NCI-H1436 (cell line): ENCODE measurements at regions not wholly inside any gene's neighbourhood (a gene's known extent, or its start where the extent isn't known, plus 50 kb on each side); places are given as distances from the start of the nearest gene placed in this dataset.

Source experiments
- DNase-seq: peaks from one replicate; lab custom pipeline; 2025; lab: John Stamatoyannopoulos, UW

DNA sequence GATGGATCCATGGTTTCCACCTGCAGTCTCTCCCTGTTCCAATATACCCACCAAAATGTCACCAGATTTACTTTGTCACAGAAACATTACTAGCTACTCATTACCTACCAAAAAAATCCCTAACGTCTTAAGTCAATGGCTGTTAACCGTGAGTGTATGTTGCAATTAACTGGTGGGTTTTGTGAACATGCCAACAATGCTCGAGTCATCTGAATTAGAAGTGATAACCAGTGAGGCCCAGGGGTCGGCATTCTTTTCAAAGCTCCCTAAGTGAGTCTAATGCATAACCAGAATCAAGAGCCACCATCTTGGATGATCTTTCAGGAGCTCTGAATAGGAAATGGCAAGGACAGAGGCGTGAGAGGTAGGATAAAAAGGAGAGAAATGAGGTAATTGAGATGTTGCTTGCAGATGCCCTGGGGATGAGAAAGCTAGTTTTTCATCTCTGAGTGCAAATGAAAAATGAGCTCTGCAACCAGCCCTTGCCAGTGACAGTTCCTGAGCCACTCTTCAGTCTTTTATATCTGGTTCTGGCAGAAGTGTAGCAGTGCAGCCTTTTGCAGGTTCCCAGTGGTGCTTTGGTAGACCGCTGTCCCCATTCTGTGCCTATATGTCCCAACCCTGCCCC lies 130.0 kb upstream of the RND3 start:
- DNase-seq: no peak

DNA sequence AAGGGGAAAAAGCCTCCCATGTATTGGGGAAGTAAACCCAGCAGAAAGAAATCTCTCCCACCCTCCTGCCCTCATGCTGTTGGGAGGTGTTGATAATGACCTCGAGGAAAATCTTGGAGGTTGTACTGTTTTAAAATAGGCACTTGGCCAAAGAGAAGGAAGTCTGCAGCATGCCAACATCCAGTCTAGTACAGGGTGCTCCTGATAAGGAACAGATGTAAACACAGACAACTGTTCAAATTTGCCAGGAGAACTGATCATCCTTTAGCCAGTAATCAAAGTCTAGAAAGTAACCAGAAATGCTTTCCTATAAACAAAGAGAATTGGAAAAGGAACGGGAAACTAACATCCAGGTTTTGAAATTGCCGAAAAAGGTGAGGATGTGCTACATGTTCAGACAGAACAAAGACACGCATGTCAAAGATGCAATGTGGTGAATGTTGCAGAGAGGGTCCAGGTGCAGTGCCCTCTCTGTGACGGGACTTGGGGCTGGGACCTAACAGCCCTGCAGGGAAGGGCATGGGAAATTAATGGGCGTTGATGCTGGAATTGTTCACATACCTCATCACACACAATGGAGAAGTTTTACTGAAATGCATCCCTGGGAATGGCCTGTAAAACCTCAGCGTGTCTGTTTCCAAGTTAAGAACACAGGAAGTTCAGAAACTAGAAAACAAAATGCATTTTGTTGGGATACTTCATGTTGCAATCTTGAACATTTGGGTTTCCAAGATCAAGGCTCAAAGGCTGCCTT lies 125.7 kb upstream of the RND3 start:
- DNase-seq: no peak

DNA sequence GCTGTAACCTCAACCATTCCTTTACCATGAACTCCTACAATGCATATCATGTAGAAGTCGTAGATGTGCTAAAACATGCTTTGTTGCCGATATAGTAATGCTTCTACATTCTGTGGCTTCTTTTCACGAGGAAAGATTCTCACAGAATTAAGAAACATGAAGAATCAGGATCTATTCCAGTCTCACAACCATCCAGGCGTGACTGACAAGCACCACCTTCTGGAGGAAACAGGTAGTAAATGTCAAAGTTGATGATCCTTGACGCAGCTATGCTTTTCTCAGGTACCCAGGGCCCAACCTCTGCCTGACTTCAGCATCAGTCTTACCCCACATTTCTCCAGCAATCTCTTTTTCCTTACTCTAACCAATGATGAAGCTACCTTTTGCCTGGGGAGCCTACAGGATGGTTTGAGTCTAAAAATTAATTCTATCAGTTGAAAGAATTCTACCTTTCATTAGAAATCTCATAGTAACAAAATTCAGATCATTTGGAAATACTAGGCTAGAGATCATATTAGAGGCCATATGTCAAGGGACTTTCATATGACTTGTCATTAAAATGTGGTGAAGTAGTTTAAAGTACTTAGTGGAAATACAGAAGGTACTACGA lies 123.3 kb upstream of the RND3 start:
- DNase-seq: no peak

DNA sequence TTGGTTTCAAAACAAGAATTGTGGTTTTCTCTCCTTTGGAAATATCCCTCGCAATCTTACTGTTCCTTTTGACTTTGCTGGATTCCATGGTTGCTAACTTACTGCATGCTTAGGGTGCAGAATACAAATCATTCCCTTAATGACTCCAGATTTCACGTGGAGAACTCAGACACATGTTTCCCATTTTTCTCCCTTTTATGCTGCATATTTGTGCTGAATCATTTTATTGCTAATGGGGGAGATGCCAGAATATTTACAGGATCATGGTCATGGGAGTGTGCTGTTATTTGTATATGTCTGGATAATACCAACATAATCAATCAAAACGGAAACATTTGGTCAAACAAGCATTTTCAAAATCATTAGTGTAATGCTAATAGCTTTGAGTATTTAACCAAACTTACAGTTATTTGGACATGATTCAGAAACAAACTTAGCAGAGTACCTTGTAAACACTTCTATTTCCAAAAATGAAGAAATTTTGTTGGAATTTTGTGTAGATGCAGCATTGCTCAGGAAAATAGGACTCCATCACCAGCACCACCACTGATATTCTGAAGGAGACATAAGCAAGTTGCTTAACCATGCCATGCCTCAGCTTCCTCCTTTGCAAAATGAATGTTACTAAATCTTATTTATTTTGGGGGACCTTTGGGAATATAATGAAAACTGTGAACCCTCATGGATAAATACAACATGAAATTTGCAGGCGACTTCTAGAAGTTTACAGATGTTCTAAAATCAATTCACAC lies 122.5 kb upstream of the RND3 start:
- DNase-seq: no peak

DNA sequence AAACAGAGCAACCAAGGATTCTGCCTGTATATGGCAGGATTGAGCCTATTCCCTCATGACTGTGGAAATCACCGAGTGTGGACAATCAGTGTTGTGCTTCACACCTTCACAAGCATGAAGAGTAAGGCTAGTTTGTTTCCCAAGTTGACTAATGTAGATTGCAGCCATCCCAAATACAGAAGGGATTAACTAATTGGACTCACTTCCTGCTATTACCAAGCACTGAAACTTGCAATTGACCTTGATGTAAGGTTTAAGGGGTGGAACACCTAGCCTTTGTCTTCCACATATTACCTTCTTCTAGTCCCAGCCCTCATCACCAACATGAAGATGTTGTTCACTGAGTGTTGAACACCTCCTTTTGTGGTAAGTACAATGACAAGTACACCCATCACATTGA lies 120.9 kb upstream of the RND3 start:
- no peak for DNase-seq

DNA sequence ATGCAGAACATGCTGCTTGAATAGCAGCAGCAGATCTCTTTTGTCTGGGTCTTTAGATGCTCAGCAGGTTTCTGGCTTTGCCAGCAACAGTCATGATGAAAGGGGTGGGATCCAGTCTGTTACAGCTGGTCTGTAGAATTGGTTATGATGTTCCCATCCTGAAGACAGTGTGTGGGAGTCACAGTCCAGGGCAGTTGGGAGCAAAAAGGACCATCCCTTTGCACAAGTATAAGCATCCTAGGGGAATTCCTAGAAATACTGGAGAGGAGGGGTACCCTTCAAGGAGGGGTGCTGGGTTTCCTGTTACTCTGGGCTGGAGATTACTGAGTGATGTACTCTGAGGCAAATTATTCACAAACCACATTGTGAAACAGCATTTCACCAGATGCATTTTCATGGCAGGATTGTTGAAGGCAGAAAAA lies 119.9 kb upstream of the RND3 start:
- DNase-seq: no peak

DNA sequence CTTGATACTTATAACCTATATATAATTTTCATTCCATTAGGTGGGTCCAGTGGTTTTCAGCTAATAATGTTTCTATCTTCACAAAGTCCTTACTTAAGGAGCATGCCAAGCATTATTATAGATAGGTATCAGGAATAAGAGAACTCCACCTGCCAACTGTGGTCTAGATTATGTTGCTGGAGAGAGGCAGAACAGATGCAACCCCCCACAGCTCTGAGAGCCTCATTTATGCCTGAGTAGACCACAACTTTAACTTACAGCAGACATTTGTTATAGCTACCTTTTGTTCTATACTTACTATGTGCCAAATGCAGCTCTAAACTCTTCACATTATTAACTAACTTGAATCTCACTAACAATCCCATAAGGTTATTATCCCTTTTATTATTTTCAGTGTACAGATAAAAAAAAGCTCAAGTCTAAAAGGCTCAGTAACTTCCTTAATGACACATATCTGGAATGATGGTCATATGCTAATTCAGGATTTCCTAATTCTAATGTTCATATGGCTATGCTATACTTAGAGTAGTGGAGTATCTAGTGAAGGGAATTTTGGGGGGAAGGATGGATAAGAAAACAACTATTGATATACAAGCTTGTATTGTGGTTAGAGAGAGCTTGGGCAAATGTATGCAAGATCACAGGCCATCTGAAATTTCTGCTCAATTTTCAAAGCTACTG lies 119.1 kb upstream of the RND3 start:
- no peak for DNase-seq

DNA sequence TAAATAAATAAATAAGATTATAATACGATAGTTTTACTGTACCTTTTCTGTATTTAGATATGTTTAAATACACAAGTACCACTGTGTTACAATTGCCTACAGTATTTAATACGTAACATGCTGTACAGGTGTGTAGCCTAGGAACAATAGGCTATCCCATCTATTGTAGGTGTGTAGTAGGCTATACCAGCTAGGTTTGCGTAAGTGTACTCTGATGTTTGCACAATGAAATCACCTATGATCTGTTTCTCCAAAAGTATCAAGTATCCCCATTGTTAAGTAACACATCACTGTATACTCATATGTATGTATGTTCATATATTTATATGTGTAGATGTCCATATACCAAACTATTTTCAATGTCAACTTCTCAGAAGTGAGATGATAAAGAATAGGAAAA lies 118.2 kb upstream of the RND3 start:
- DNase-seq: no peak

DNA sequence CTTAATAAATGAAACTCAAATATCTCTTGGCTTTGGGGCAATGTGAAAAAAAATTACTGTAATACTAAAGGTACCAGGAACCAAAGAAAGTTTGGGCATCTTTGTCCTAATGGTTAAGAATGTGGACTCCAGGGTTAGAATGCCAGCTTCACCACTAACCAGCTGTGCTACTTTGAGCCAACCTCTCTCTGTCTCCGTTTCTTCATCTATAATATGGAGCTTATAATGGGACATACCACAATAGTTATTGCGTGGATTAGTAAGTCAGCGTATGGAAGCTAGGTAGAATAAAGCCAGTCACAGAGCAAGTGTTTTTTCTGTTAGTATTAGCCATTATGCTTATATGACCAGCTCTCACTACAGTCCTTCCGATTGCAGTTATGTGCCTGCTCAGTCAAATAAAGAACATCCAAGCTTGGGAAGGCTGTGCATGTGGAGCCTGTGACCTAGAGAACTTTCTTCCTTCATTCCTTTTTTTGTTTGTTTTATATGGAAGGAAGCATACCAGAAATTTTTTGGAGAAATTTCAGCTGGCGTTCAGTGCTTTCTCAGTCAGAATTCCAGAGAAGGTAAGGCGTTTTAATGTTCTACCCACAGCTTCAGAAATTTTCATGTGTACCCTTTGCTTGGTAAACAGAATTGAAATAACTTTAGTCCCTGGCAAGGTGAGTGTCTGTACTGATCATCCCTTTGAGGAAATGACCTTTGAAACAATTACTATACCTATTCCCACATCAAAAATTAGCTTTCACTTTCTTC lies 114.0 kb upstream of the RND3 start:
- no peak for DNase-seq

DNA sequence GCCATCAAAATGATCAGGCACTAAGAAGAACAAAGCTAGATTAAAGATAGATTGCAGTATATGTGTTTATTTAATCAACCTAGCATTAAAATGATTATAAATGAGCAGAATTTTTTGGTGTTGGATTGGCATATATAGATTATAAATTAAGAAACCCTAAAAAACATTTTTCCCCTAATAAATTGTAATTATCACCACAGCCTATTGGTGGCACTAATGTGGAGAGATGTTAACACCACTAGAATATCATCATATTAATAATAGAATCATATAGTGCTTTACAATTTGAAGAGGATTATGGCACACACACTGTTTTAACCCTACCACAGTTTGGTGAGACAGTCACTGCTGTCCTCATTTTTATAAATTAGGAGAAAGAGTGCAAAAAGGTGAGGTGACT lies 112.4 kb upstream of the RND3 start:
- DNase-seq: no peak

DNA sequence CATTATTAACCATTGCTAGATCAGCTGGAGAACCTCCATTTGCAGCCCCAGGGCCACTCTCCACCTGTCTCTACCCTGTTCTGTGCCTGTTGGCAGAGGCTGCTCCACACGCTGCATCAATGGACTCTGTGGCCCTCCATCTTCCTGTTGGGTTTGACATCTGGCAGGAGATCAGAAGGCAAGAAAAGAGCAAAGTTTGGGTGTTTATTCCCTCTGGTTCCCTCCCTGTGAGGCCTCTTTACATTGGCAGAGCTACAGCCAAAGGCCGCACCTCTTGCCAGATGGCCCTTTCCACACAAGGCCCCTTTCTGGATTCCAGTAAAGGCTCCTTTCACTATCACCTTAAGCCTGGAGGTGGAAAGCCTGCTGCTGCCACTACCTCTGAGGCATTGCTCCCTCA lies 110.9 kb upstream of the RND3 start:
- DNase-seq: no peak

DNA sequence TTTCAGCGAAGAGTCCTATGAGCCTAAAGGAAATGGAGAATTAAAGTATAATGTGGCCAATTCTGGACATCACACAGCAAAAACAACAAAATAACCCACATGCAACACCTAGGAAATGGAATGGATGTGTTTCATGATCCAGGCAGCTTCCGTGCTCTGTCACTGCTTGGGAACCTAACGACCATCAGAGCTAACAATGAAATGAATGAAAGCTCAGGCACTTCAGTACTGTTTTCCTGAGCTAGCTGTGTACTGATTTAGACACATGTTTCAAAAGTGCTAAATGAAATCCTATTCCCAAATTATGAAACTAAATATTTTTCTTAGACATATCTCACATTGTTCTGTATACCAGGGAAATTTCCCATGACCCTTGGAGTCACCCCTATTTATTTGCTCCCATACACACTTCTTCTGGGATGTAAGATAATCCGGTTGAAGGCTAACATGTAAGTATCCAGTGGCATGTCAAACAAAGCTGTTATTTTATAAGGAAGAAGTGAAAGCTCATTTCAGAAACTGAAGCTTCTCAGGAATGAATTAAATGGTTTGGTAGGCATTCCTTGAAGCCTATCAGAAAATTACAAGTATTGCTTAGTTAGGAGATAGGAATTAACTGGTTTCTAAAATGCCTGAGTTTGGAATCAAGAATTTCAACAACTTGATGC lies 108.5 kb upstream of the RND3 start:
- no peak for DNase-seq

DNA sequence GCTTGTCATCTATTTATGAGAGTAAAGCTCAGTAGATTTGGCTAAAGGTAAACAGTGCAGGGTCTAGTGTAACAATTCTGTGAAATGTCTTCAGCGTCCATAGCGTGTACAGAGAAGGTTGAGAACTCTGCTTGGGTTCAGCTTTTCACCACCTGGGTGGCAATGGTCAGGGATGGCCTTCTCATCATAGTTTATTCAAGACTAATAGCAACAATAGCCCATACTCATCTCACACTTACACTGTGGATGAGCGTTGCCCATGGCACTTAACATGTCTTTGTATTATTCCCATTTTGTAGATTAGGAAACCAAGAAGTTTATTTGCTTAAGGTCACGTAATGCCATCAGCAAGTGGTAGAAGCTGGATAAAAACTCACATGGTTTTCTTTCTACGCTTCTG lies 106.8 kb upstream of the RND3 start:
- DNase-seq: no peak

DNA sequence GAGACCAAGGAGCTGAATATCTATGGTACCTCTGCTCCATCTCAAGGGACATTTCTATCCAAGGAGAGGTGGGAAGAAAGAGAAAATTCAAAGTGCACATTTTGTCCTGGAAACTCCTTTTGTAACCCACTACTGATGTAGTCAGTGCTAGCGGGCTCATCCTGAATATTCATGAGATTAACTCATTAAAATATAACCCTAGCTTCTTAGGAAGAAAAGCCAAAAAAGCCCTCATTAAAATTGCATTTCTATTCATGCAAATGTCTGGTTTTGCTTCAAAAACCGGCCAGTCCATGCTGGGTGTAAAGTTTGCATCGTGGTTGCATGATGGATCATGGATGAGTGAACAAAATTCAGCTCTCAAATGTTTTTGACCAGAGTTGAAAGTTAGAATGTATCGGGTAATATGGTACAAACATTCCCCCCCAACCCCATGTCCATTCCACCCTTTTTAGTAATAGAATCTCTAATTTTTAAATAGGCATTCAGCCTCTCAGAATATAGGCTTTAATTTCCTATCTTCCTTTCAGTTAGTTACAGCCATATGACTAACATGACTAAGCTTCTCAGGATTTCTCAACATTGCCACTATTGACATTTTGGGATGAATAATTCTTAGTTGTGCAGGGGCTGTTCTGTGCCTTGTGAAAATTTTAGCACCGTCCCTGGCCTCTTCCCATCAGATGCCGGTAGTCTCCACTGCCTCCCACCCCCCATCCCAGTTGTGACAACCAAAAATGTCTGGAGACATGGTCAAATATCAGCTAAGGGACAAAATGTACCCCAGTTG lies 104.2 kb upstream of the RND3 start:
- DNase-seq: no peak

DNA sequence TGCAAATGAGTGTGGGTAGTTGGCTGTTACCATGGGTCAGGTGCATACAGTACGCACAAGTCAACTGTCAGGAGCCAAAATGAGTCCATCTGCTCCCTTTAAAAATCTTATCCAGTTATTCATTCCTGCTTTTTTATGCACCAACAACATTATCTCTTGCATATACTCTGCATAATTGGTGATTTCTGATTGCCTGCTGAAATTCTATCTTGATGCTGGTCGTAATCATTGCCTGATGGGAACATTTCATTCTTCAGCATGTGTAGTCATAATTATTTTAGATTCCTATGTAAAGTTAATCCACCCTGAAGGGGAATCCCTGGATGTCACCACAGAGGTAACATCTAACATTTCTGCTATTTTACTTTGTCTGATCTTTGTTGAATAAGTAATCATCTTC lies 102.2 kb upstream of the RND3 start:
- DNase-seq: no peak

DNA sequence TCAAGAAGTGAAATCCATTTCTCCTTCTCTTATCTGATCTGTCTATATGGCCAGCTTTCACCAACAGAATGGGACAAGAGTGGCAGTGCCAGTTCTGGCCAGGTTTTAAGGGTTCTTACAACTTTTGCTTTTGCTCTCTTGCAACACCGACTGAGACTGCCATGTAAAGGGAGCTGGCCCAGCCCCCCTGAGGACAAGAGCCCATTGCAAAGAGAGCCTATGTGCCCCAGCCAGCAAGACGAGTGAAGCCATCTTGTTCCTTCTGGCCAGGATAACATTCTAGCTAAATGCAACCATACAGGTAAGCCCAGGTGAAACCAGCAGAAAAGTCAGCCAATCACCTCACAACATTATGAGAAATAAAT lies 101.0 kb upstream of the RND3 start:
- DNase-seq: no peak

DNA sequence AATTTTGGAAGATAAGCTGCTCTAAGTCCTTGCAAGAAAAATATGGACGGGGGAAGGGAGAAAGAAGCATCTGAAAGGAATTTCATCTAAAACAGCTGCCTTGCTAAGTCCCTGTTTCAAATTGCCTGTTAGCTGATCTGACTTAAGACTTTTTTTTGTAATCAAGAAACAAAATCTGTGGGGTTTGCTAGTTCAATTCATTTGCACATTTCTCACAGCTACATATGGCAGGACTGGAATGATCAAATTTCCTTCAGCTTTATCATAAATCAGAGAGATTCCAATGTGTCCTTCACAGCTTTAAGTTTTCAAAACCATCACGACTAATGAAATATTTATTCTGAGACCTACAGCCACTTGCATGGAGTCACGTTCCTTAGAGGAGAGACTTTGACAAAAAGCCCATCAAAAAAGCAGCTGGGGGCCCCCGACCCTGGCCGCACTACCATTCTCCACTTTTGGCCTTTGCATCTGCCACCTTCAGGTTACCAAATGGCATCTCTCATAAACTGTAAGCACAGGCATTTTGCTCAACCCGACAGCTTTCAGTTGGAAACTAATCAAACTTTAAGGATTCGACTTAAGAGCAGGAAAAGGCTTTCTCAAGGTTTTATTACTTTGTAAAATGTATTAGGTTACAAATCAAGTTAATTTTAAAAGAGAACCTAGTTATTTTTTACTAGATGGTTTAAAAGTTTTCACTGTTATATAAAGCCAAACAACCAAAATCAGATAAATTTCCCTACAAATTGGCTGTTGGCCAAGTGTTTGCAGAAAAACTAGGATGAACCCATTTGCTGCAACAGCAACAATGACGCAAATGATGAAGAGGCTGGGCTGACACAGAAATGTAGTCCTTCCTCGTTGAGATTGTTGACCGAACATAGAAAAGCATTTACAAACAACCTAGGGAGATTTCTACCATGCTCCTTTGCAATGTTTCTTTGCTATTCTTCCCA lies 100.4 kb upstream of the RND3 start:
- no peak for DNase-seq

DNA sequence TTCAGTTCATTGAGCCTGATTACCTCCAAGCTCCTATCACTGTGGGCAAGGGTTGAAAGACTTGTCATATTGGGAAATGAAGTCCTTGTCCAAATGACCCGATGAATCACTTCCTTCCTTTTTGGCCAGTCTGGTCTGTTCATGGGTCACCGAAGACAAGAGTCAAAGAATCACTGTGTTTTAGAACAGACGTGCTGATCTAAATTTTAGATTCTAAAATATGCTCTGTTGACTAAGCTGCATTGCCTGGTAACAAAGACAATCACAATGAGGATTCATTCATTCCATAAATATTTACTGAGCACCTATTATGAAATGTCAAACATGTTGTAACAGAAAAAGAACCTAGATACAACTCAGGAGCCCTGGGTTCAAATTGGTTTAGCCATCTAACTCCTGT lies 99.4 kb upstream of the RND3 start:
- DNase-seq: no peak
